K562 (cell line): ENCODE measurements at regions not wholly inside any gene's neighbourhood (a gene's known extent, or its start where the extent isn't known, plus 50 kb on each side); places are given as distances from the start of the nearest gene placed in this dataset.

Experiments
- ATAC-seq: fragments of 200-7000 bp; cut with Tn5 transposase; 3 replicates; pipeline ENCODE4 v1.9.1; 2020; ENCODE audit warnings: moderate library complexity
- BruUV-seq: library from RNA; stranded (reverse); fragments of 400-500 nt; replicated peaks from 2 replicates; lab custom pipeline; 2021; lab: Mats Ljungman, UMichigan
- CTCF ChIA-PET: fragments of 300-600 bp; formaldehyde crosslinking; extraction: SDS; loops from one replicate; lab custom pipeline; 2021; ENCODE audit warnings: low intra/inter-chr PET ratio; lab: Yijun Ruan, JAX
- POLR2A ChIA-PET: fragments of 300-600, 350-650 bp; sonication (Branson Sonifier 250); formaldehyde crosslinking; extraction: SDS; loops from one replicate; lab custom pipeline; 2021; ENCODE audit warnings: antibody characterized with exemption, inconsistent platforms; lab: Yijun Ruan, JAX
- DNase-seq, 4 experiments: peaks; one replicate each; pipeline versions ENCODE4 v3.0.0 to v3.0.0-alpha.2; 2011 to 2018; ENCODE audit warnings: low spot score in 3 of 4, mixed read lengths in 3 of 4; ENCODE audit errors: extremely low read depth in 1 of 4
- FAIRE-seq: peaks from 2 replicates; lab custom pipeline; 2011; peaks lifted over from hg19 to GRCh38; lab: Jason Lieb, UNC
- H2AFZ ChIP-seq: 2 replicates; pipeline ENCODE4 v1.6.0; 2011; ENCODE audit warnings: low read depth, low read length, control low read depth, inconsistent platforms
- H3K27ac ChIP-seq: fragments of 200-600 bp; 3 replicates; pipeline ENCODE4 v1.8.0; 2011; ENCODE audit warnings: low read depth, mild to moderate bottlenecking, control low read depth, inconsistent platforms, low read length, moderate library complexity, mixed read lengths; ENCODE audit errors: extremely low read depth
- H3K27me3 ChIP-seq, 2 experiments: fragments of 300-600 bp in 1 of 2; 2 replicates in 1 of 2; 3 replicates in 1 of 2; pipeline versions ENCODE4 v1.6.0 to v1.8.0; 2011; ENCODE audit warnings: inconsistent platforms in 2 of 2, low read length in 2 of 2, mild to moderate bottlenecking in 1 of 2, mixed read lengths in 1 of 2, moderate library complexity in 1 of 2; ENCODE audit not compliant: control insufficient read depth in 2 of 2, insufficient read depth in 2 of 2
- H3K36me3 ChIP-seq: fragments of 300-600 bp; 3 replicates; pipeline ENCODE4 v1.8.0; 2011; ENCODE audit warnings: mild to moderate bottlenecking, low read length, inconsistent platforms; ENCODE audit not compliant: control insufficient read depth, insufficient read depth
- H3K4me1 ChIP-seq, 2 experiments: fragments of 200-600 bp in 1 of 2; replicated peaks in 1 of 2; 2 replicates in 1 of 2; 3 replicates in 1 of 2; pipeline versions ENCODE4 v1.5.1 to v1.8.0; 2011; ENCODE audit warnings: inconsistent platforms in 2 of 2, low read length in 2 of 2, mild to moderate bottlenecking in 1 of 2, mixed read lengths in 1 of 2, moderate library complexity in 1 of 2; ENCODE audit not compliant: control insufficient read depth in 2 of 2, insufficient read depth in 2 of 2
- H3K4me2 ChIP-seq: 2 replicates; pipeline ENCODE4 v1.6.1; 2011; ENCODE audit warnings: low read length, control low read depth, inconsistent platforms, mixed read lengths; ENCODE audit not compliant: insufficient read depth
- H3K4me3 ChIP-seq: fragments of 200-600 bp; sonication (generic), shearing (Covaris generic); 2 replicates; pipeline ENCODE4 v1.5.1; 2016; ENCODE audit warnings: control low read depth, inconsistent platforms
- H3K79me2 ChIP-seq: fragments of 200-600 bp; 3 replicates; pipeline ENCODE4 v1.8.0; 2011; ENCODE audit warnings: low read length, inconsistent platforms; ENCODE audit not compliant: control insufficient read depth, insufficient read depth
- H3K9ac ChIP-seq, 2 experiments: 2 replicates each; pipeline versions ENCODE4 v1.6.0 to v1.6.1; 2011; ENCODE audit warnings: low read depth in 2 of 2, low read length in 2 of 2, control low read depth in 1 of 2, inconsistent platforms in 1 of 2, mild to moderate bottlenecking in 1 of 2, mixed read lengths in 1 of 2; ENCODE audit not compliant: insufficient read depth in 1 of 2
- H3K9me1 ChIP-seq: one replicate; pipeline ENCODE4 v1.6.0; 2011; ENCODE audit warnings: inconsistent platforms, mild to moderate bottlenecking, low read length, moderate library complexity; ENCODE audit not compliant: control insufficient read depth, insufficient read depth
- H3K9me3 ChIP-seq: replicated peaks from 2 replicates; pipeline ENCODE4 v1.5.1; 2011; ENCODE audit warnings: low read depth, low read length, inconsistent platforms; ENCODE audit not compliant: control insufficient read depth, insufficient read depth
- H4K20me1 ChIP-seq: replicated peaks from 2 replicates; pipeline ENCODE4 v1.6.1; 2011; ENCODE audit warnings: low read length, inconsistent platforms, mixed read lengths; ENCODE audit not compliant: control insufficient read depth, insufficient read depth
- COPS2 ChIP-seq: fragments of 450-650 bp; conservative IDR thresholded peaks from 2 replicates; pipeline ENCODE4 v1.6.1; 2016; ENCODE audit warnings: mild to moderate bottlenecking, moderate library complexity
- FOXJ2 ChIP-seq: fragments of 200-800 bp; sonication (Bioruptor generic); IDR thresholded peaks from 2 replicates; pipeline ENCODE4 v1.6.1; 2016; ENCODE audit warnings: missing genetic modification characterization, missing compliant biosample characterization
- FOXP1 ChIP-seq: sonication (generic); formaldehyde crosslinking; IDR thresholded peaks from 2 replicates; pipeline ENCODE4 v1.8.0; 2022; ENCODE audit warnings: mild to moderate bottlenecking, missing genetic modification reagents
- HNRNPL ChIP-seq: fragments of 200-400 bp; formaldehyde crosslinking; IDR thresholded peaks from 2 replicates; pipeline ENCODE4 v1.6.1; 2017; ENCODE audit warnings: low read depth, mild to moderate bottlenecking, low read length
- IRF1 ChIP-seq: sonication (generic); formaldehyde crosslinking; IDR thresholded peaks from 2 replicates; pipeline ENCODE4 v1.8.0; 2022; ENCODE audit warnings: missing genetic modification reagents, mild to moderate bottlenecking, borderline replicate concordance
- MAZ ChIP-seq, 2 experiments: fragments of 450-650 bp in 1 of 2; sonication (generic) in 1 of 2; formaldehyde crosslinking; IDR thresholded peaks in 1 of 2; conservative IDR thresholded peaks in 1 of 2; 2 replicates each; pipeline versions ENCODE4 v1.4.0 to v1.5.0; 2020; ENCODE audit warnings: mild to moderate bottlenecking in 1 of 2, missing genetic modification reagents in 1 of 2
- MITF ChIP-seq: IDR thresholded peaks from 2 replicates; pipeline ENCODE4 v1.6.1; 2014; ENCODE audit warnings: antibody characterized with exemption
- PYGO2 ChIP-seq: fragments of 450-650 bp; IDR thresholded peaks from 2 replicates; pipeline ENCODE4 v1.6.1; 2016; ENCODE audit warnings: mild to moderate bottlenecking, missing genetic modification characterization, moderate library complexity, missing compliant biosample characterization
- SIN3B ChIP-seq: fragments of 450-650 bp; IDR thresholded peaks from 2 replicates; pipeline ENCODE4 v1.6.1; 2017; ENCODE audit warnings: low read depth, mild to moderate bottlenecking, moderate library complexity
- SMARCE1 ChIP-seq: fragments of 450-650 bp; IDR thresholded peaks from 2 replicates; pipeline ENCODE4 v1.7.1; 2016; ENCODE audit warnings: mild to moderate bottlenecking
- THRAP3 ChIP-seq: fragments of 450-650 bp; IDR thresholded peaks from 2 replicates; pipeline ENCODE4 v1.6.1; 2016; ENCODE audit warnings: mild to moderate bottlenecking, inconsistent platforms, borderline replicate concordance
- ZKSCAN1 ChIP-seq: fragments of 150-350 bp; IDR thresholded peaks from 2 replicates; pipeline ENCODE4 v1.6.1; 2016; ENCODE audit warnings: low read depth, low read length
- ZNF511 ChIP-seq: sonication (generic); formaldehyde crosslinking; IDR thresholded peaks from 2 replicates; pipeline ENCODE4 v1.8.0; 2022; ENCODE audit warnings: mild to moderate bottlenecking, missing genetic modification reagents
- ZSCAN32 ChIP-seq: fragments of 450-650 bp; formaldehyde crosslinking; IDR thresholded peaks from 2 replicates; pipeline ENCODE4 v1.4.0; 2020; ENCODE audit warnings: mild to moderate bottlenecking, moderate library complexity
- WGBS: fragments of 100-300 bp; shearing (Covaris generic); methylation state at CpG from one replicate; pipeline ENCODE4 v1.1.6; 2016; ENCODE audit warnings: low coverage, mixed read lengths; ENCODE audit not compliant: insufficient coverage; ENCODE audit errors: missing lambda C conversion rate; 5-methylcytosine and 5-hydroxymethylcytosine counted together
- in situ Hi-C: fragments of 300-500 bp; cut with MboI; formaldehyde crosslinking; loops from 4 replicates; pipeline ENCODE4 v1.15.0; 2018; ENCODE audit warnings: inconsistent platforms, mixed read lengths
- intact Hi-C: fragments of 100-400 bp; cut with micrococcal nuclease; formaldehyde crosslinking; loops from 2 replicates; pipeline ENCODE4 v1.14.2; 2022

GRCh38 chr1:14236097-14236496 is 362.4 kb upstream of the KAZN start:
- peaks cover 0 to 15% of the 10 kb centered on the region in 2 experiments; a peak in 2 of 5 replicates for H3K27me3 ChIP-seq
- no peak for FAIRE-seq

GRCh38 chr1:14238472-14239307 is 359.8 kb upstream of the KAZN start:
- Histone ChIP-seq H4K20me1 (no peaks in the 10 kb centered on the region), H2AFZ (no peak overlapping the region), H3K79me2 (no peaks in the 10 kb centered on the region), H3K4me1 (no peaks in the 10 kb centered on the region), H3K27ac (no peak overlapping the region), H3K27me3 (peaks cover 0 to 15% of the 10 kb centered on the region in 2 experiments; a peak in 2 of 5 replicates), H3K9ac (no peak overlapping the region), H3K9me3 (no peaks in the 10 kb centered on the region), H3K4me2 (no peak overlapping the region), H3K9me1 (no peaks in the 10 kb centered on the region), H3K36me3 (no peaks in the 10 kb centered on the region), H3K4me3 (no peak overlapping the region)
- in situ Hi-C loops (no loop called here), intact Hi-C loops (no loop called here)
- WGBS: 4% methylated on average over 9 of the region's 9 CpGs
- POLR2A ChIA-PET: interaction anchor here (1.3 kb wide), 1 partner anchor 8 kb away, joined by 4 read pairs; no protein-coding TSS in a partner anchor
- no peak for DNase-seq
- CTCF ChIA-PET: no interaction called here
- no peak for FAIRE-seq
- no peak for ATAC-seq
- no TSS peak for BruUV-seq
- TF ChIP-seq COPS2: no peak
- no peak for TF ChIP-seq MAZ (CRISPR knock-in tag; conservative IDR thresholded peaks at IDR 0.05 in 1 of 2, IDR thresholded peaks at IDR 0.05 in 1 of 2)
- TF ChIP-seq ZNF511: no peak
- TF ChIP-seq FOXP1 (CRISPR knock-in tag): no peak
- no peak for TF ChIP-seq SIN3B
- TF ChIP-seq MITF: no peak
- no peak for TF ChIP-seq THRAP3
- TF ChIP-seq HNRNPL: no peak
- TF ChIP-seq FOXJ2: no peak
- TF ChIP-seq IRF1 (CRISPR knock-in tag): no peak
- TF ChIP-seq PYGO2: no peak

More at GRCh38 chr1:14236097-14236496, 362.4 kb upstream of the KAZN start:
- WGBS: 0% methylated on average over 2 of the region's 2 CpGs
- in situ Hi-C loops (no loop called here), intact Hi-C loops (no loop called here)
- no peaks in the 10 kb centered on the region for H3K79me2 ChIP-seq
- no peaks in the 10 kb centered on the region for H4K20me1 ChIP-seq
- H3K9ac ChIP-seq: no peak overlapping the region
- DNase-seq: no peak
- TF ChIP-seq SMARCE1: no peak
- no peak for TF ChIP-seq ZKSCAN1
- TF ChIP-seq ZSCAN32 (CRISPR knock-in tag): no peak
- no peak overlapping the region for H3K4me2 ChIP-seq
- H3K36me3 ChIP-seq: no peaks in the 10 kb centered on the region
- no peaks in the 10 kb centered on the region for H3K9me3 ChIP-seq
- H2AFZ ChIP-seq: no peak overlapping the region
- ATAC-seq: no peak
- H3K27ac ChIP-seq: no peak overlapping the region
- H3K4me3 ChIP-seq: no peak overlapping the region
- H3K4me1 ChIP-seq: no peaks in the 10 kb centered on the region
- H3K9me1 ChIP-seq: no peaks in the 10 kb centered on the region
- POLR2A ChIA-PET: interaction anchor here (0.7 to 1.1 kb wide), 4 partner anchors 9 to 378 kb away, joined by 3 to 4 read pairs (median 3); no protein-coding TSS in a partner anchor
- no TSS peak for BruUV-seq
- CTCF ChIA-PET: no interaction called here
